ENCODE measurements at regions not wholly inside any gene's neighbourhood (a gene's known extent, or its start where the extent isn't known, plus 50 kb on each side); places are given as distances from the start of the nearest gene placed in this dataset.
"Not testable (repeated sequence)": the region's sequence is repeated elsewhere in the genome, so short reads cannot be mapped to it uniquely, and the experiment has no call there.

- no peak for DNase-seq
These were observed 58.0 kb upstream of the FBXO11 start for GRCh38 chr2:47964277-47964676.

GRCh38 chr2:47964722-47965434 is 58.6 kb upstream of the FBXO11 start:
- no peak for DNase-seq

- not testable (repeated sequence) for DNase-seq
These were observed 70.4 kb upstream of the FBXO11 start for GRCh38 chr2:47976728-47977127.

GRCh38 chr2:47984041-47984440 is 77.7 kb upstream of the FBXO11 start:
- no peak for DNase-seq

- no peak for DNase-seq
These were observed 84.2 kb upstream of the FBXO11 start for GRCh38 chr2:47990503-47990902.

GRCh38 chr2:47992671-47993070 is 86.4 kb upstream of the FBXO11 start:
- no peak for DNase-seq

GRCh38 chr2:47996808-47997207 is 90.5 kb upstream of the FBXO11 start:
- DNase-seq: no peak

GRCh38 chr2:47999512-47999911 is 93.2 kb upstream of the FBXO11 start:
- no peak for DNase-seq

- DNase-seq: no peak
These were observed 95.2 kb upstream of the FBXO11 start for GRCh38 chr2:48001498-48001897.

- DNase-seq: no peak
These were observed 99.8 kb upstream of the FBXO11 start for GRCh38 chr2:48006094-48006493.

GRCh38 chr2:48007699-48008268 is 101.5 kb upstream of the FBXO11 start:
- DNase-seq: no peak

- DNase-seq: no peak
These were observed 103.0 kb upstream of the FBXO11 start for GRCh38 chr2:48009256-48009655.

- no peak for DNase-seq
These were observed 109.1 kb upstream of the FBXO11 start for GRCh38 chr2:48015421-48015820.

- DNase-seq: no peak
These were observed 110.1 kb upstream of the FBXO11 start for GRCh38 chr2:48016225-48017019.

- DNase-seq: no peak
These were observed 110.8 kb upstream of the FBXO11 start for GRCh38 chr2:48017136-48017535.

- no peak for DNase-seq
These were observed 112.2 kb upstream of the FBXO11 start for GRCh38 chr2:48018480-48018879.

- no peak for DNase-seq
These were observed 120.6 kb upstream of the FBXO11 start for GRCh38 chr2:48026865-48027264.

GRCh38 chr2:48032765-48033164 is 126.5 kb upstream of the FBXO11 start:
- no peak for DNase-seq

GRCh38 chr2:48034295-48034694 is 128.0 kb upstream of the FBXO11 start:
- DNase-seq: no peak

- DNase-seq: no peak
These were observed 130.0 kb upstream of the FBXO11 start for GRCh38 chr2:48036312-48036711.

- DNase-seq: no peak
These were observed 133.1 kb upstream of the FBXO11 start for GRCh38 chr2:48039209-48039990.

GRCh38 chr2:48043131-48043700 is 136.9 kb upstream of the FBXO11 start:
- no peak for DNase-seq

GRCh38 chr2:48043746-48044145 is 137.4 kb upstream of the FBXO11 start:
- DNase-seq: no peak

Measured in right forelimb (tissue), 1 donor.